CD14-positive monocyte (primary cell): ENCODE measurements at regions not wholly inside any gene's neighbourhood (a gene's known extent, or its start where the extent isn't known, plus 50 kb on each side); places are given as distances from the start of the nearest gene placed in this dataset.

Source experiments
- DNase-seq, 3 donors: peaks; one replicate each; pipeline ENCODE4 v3.0.0-alpha.2; 2011 to 2022
- H2AFZ ChIP-seq: 2 replicates; pipeline ENCODE4 v1.6.0; 2012; ENCODE audit warnings: mild to moderate bottlenecking, low read depth, low read length, inconsistent platforms; ENCODE audit not compliant: insufficient read depth, poor library complexity, severe bottlenecking
- H3K27ac ChIP-seq, 2 donors: 1 replicate in 1 of 2; 2 replicates in 1 of 2; pipeline ENCODE4 v1.5.1; 2012 to 2013; ENCODE audit warnings: low read length in 2 of 2, control low read depth in 1 of 2, inconsistent platforms in 1 of 2, low read depth in 1 of 2, mild to moderate bottlenecking in 1 of 2
- H3K27me3 ChIP-seq, 2 donors: one replicate each; pipeline versions ENCODE4 v1.6.0 to v1.6.1; 2011 to 2013; ENCODE audit warnings: low read length in 2 of 2; ENCODE audit not compliant: control insufficient read depth in 2 of 2, insufficient read depth in 2 of 2
- H3K36me3 ChIP-seq, 2 donors: replicated peaks in 1 of 2; 1 replicate in 1 of 2; 2 replicates in 1 of 2; pipeline versions ENCODE4 v1.5.1 to v1.6.1; 2012 to 2013; ENCODE audit warnings: low read length in 2 of 2, control low read depth in 1 of 2, inconsistent platforms in 1 of 2, mild to moderate bottlenecking in 1 of 2; ENCODE audit not compliant: insufficient read depth in 2 of 2, control insufficient read depth in 1 of 2
- H3K4me1 ChIP-seq, 2 donors: 1 replicate in 1 of 2; 2 replicates in 1 of 2; pipeline versions ENCODE4 v1.5.1 to v1.6.1; 2012 to 2013; ENCODE audit warnings: low read length in 2 of 2, control low read depth in 1 of 2, inconsistent platforms in 1 of 2, mild to moderate bottlenecking in 1 of 2, moderate library complexity in 1 of 2; ENCODE audit not compliant: insufficient read depth in 2 of 2, control insufficient read depth in 1 of 2
- H3K4me2 ChIP-seq: replicated peaks from 2 replicates; pipeline ENCODE3; 2012; ENCODE audit warnings: low read length, moderate library complexity, mild to moderate bottlenecking; ENCODE audit not compliant: poor library complexity, severe bottlenecking; ENCODE audit errors: extremely low read depth
- H3K4me3 ChIP-seq, 3 experiments: fragments of 200-600 bp in 1 of 3; sonication (generic) in 1 of 3; replicated peaks in 1 of 3; 1 replicate in 2 of 3; 2 replicates in 1 of 3; pipeline ENCODE4 v1.5.1; 2011 to 2013; ENCODE audit warnings: low read length in 3 of 3, mild to moderate bottlenecking in 3 of 3, control low read depth in 2 of 3, low read depth in 2 of 3, inconsistent platforms in 1 of 3, moderate library complexity in 1 of 3
- H3K79me2 ChIP-seq: 2 replicates; pipeline ENCODE4 v1.6.0; 2012; ENCODE audit warnings: mild to moderate bottlenecking, control low read depth, inconsistent platforms, low read length, moderate library complexity; ENCODE audit not compliant: insufficient read depth
- H3K9ac ChIP-seq: 2 replicates; pipeline ENCODE4 v1.6.0; 2017; ENCODE audit warnings: low read length, mild to moderate bottlenecking; ENCODE audit not compliant: insufficient read depth, poor library complexity, severe bottlenecking
- H3K9me3 ChIP-seq, 2 donors: replicated peaks in 1 of 2; 1 replicate in 1 of 2; 2 replicates in 1 of 2; pipeline versions ENCODE4 v1.5.1 to v1.6.1; 2012 to 2013; ENCODE audit warnings: low read length in 2 of 2, control low read depth in 1 of 2; ENCODE audit not compliant: control insufficient read depth in 1 of 2, insufficient read depth in 1 of 2
- H4K20me1 ChIP-seq: 2 replicates; pipeline ENCODE4 v1.6.0; 2012; ENCODE audit warnings: mild to moderate bottlenecking, low read length, control low read depth, moderate library complexity; ENCODE audit not compliant: insufficient read depth
- H3K27ac Mint-ChIP-seq, 7 donors: one replicate each; pipeline ENCODE4 v1.8.0; 2020; ENCODE audit warnings: mild to moderate bottlenecking in 7 of 7, mixed read lengths in 7 of 7, moderate library complexity in 6 of 7, inconsistent platforms in 2 of 7
- H3K27me3 Mint-ChIP-seq, 3 donors: one replicate each; pipeline ENCODE4 v1.8.0; 2021 to 2022; ENCODE audit warnings: low read depth in 3 of 3, mild to moderate bottlenecking in 3 of 3, mixed read lengths in 3 of 3, moderate library complexity in 3 of 3, inconsistent platforms in 1 of 3
- H3K36me3 Mint-ChIP-seq, 2 donors: one replicate each; pipeline ENCODE4 v1.8.0; 2020; ENCODE audit warnings: mixed read lengths in 2 of 2, inconsistent platforms in 1 of 2, mild to moderate bottlenecking in 1 of 2
- H3K4me1 Mint-ChIP-seq: one replicate; pipeline ENCODE4 v1.8.0; 2020; ENCODE audit warnings: mild to moderate bottlenecking, mixed read lengths
- H3K4me3 Mint-ChIP-seq, 2 donors: one replicate each; pipeline ENCODE4 v1.8.0; 2020; ENCODE audit warnings: mild to moderate bottlenecking in 2 of 2, mixed read lengths in 2 of 2, moderate library complexity in 1 of 2
- H3K9me3 Mint-ChIP-seq, 7 donors: one replicate each; pipeline ENCODE4 v1.8.0; 2020 to 2022; ENCODE audit warnings: mixed read lengths in 7 of 7, mild to moderate bottlenecking in 6 of 7, moderate library complexity in 6 of 7, inconsistent platforms in 2 of 7
- WGBS: methylation state at CpG from one replicate; pipeline ENCODE4 v1.1.5; 2013; ENCODE audit warnings: missing lambda C conversion rate; ENCODE audit not compliant: insufficient coverage; 5-methylcytosine and 5-hydroxymethylcytosine counted together
- intact Hi-C, 2 donors: fragments of 100-400 bp; cut with micrococcal nuclease; formaldehyde crosslinking; loops; one replicate each; pipeline versions ENCODE4 v1.15.0 to v1.15.1; 2023
- TF ChIP-seq, protein P1 (sequence below): fragments of 200-600 bp; IDR thresholded peaks from one replicate; pipeline ENCODE4 v1.8.0; 2022; ENCODE audit warnings: antibody characterized with exemption, mild to moderate bottlenecking

DNA sequence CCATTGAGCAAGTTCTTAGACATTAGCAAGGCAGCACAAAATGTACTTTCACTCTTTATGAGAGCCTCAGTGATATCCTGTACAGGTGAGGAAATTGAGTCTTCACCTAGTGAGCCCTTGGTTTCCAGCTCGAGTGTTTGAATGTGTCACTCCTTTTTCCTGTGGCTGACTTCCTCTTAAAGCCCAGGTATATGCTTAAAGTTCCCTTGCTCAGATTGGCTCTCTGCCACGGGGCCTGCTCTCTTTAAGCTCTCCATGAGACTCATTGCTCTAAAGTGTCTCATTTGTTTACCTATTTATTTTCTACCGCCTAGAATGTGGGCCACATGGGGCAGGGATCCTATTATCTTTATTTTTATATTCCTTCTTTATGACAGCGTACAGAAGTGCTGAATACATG lies 324.9 kb downstream of the SIPA1L2 start:
- Mint-ChIP-seq H3K9me3 (peaks cover 0 to 9% (median 1%) of the 10 kb centered on the region in 7 donors), H3K27ac (no peak overlapping the region), H3K36me3 (no peaks in the 10 kb centered on the region), H3K4me1 (no peaks in the 10 kb centered on the region), H3K27me3 (peaks cover 9 to 28% (median 12%) of the 10 kb centered on the region in 3 donors), H3K4me3 (no peak overlapping the region)
- Histone ChIP-seq H4K20me1 (no peaks in the 10 kb centered on the region), H3K36me3 (no peaks in the 10 kb centered on the region), H3K4me3 (no peak overlapping the region), H3K27me3 (peaks cover 0 to 2% of the 10 kb centered on the region in 2 donors), H3K4me1 (no peaks in the 10 kb centered on the region), H3K4me2 (no peak overlapping the region), H3K9me3 (no peaks in the 10 kb centered on the region), H3K9ac (no peak overlapping the region), H3K27ac (no peak overlapping the region), H3K79me2 (no peaks in the 10 kb centered on the region), H2AFZ (no peak overlapping the region)
- intact Hi-C loops: no loop called here
- TF ChIP-seq, protein P1, sequence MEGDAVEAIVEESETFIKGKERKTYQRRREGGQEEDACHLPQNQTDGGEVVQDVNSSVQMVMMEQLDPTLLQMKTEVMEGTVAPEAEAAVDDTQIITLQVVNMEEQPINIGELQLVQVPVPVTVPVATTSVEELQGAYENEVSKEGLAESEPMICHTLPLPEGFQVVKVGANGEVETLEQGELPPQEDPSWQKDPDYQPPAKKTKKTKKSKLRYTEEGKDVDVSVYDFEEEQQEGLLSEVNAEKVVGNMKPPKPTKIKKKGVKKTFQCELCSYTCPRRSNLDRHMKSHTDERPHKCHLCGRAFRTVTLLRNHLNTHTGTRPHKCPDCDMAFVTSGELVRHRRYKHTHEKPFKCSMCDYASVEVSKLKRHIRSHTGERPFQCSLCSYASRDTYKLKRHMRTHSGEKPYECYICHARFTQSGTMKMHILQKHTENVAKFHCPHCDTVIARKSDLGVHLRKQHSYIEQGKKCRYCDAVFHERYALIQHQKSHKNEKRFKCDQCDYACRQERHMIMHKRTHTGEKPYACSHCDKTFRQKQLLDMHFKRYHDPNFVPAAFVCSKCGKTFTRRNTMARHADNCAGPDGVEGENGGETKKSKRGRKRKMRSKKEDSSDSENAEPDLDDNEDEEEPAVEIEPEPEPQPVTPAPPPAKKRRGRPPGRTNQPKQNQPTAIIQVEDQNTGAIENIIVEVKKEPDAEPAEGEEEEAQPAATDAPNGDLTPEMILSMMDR: no peak
- WGBS: 88% methylated on average over 1 of the region's 4 CpGs
- DNase-seq: no peak

- Histone ChIP-seq H3K4me1 (no peaks in the 10 kb centered on the region), H3K27ac (no peak overlapping the region), H3K4me3 (no peak overlapping the region), H3K27me3 (peaks cover 0 to 2% of the 10 kb centered on the region in 2 donors), H4K20me1 (no peaks in the 10 kb centered on the region), H3K79me2 (no peaks in the 10 kb centered on the region), H3K4me2 (no peak overlapping the region), H3K9me3 (no peaks in the 10 kb centered on the region), H2AFZ (no peak overlapping the region), H3K9ac (no peak overlapping the region), H3K36me3 (no peaks in the 10 kb centered on the region)
- TF ChIP-seq, protein P1: no peak
- Mint-ChIP-seq H3K9me3 (peaks cover 0 to 6% (median 2%) of the 10 kb centered on the region in 7 donors), H3K27me3 (peaks cover 5 to 27% (median 10%) of the 10 kb centered on the region in 3 donors), H3K4me3 (no peak overlapping the region), H3K36me3 (no peaks in the 10 kb centered on the region), H3K4me1 (no peaks in the 10 kb centered on the region), H3K27ac (no peak overlapping the region)
- no peak for DNase-seq
- intact Hi-C loops: no loop called here
- WGBS: 83% methylated on average over 1 of the region's 5 CpGs
Measured at GRCh38 chr1:232303222-232303620, 326.7 kb downstream of the SIPA1L2 start.
